ENCODE measurements at regions not wholly inside any gene's neighbourhood (a gene's known extent, or its start where the extent isn't known, plus 50 kb on each side); places are given as distances from the start of the nearest gene placed in this dataset.

- TF ChIP-seq CTCF (IDR thresholded peaks at IDR 0.05; ENCODE audit: extremely low read depth in 1 of 2, insufficient read depth in 1 of 2, low read depth in 1 of 2, low read length in 2 of 2), result peak; percentile 92 to 95
- TF ChIP-seq POLR2A (IDR thresholded peaks at IDR 0.05; ENCODE audit: low read depth, low read length), result no peak
- TF ChIP-seq EZH2 (IDR thresholded peaks at IDR 0.05; ENCODE audit: borderline replicate concordance, low read depth, low read length, severe bottlenecking), result no peak
Observed at GRCh38 chr2:44087036-44087713, 81.5 kb upstream of the PPM1B start.
